HEK293T (cell line): ENCODE measurements at regions not wholly inside any gene's neighbourhood (a gene's known extent, or its start where the extent isn't known, plus 50 kb on each side); places are given as distances from the start of the nearest gene placed in this dataset.

ENCODE experiments used
- CTCF ChIA-PET: fragments of 350-600 bp; formaldehyde crosslinking; extraction: SDS; loops from one replicate; lab custom pipeline; 2021; ENCODE audit warnings: antibody characterized with exemption, inconsistent platforms; lab: Yijun Ruan, JAX
- POLR2A ChIA-PET: fragments of 350-600 bp; formaldehyde crosslinking; extraction: SDS; loops from one replicate; lab custom pipeline; 2020; ENCODE audit warnings: antibody characterized with exemption, inconsistent platforms; lab: Yijun Ruan, JAX
- DNase-seq: peaks from one replicate; pipeline ENCODE4 v3.0.0; 2012; ENCODE audit warnings: mixed read lengths; ENCODE audit errors: extremely low spot score
- ARNT ChIP-seq: fragments of 450-650 bp; IDR thresholded peaks from 2 replicates; pipeline ENCODE4 v1.6.1; 2017; ENCODE audit warnings: mild to moderate bottlenecking
- BHLHE40 ChIP-seq: fragments of 450-650 bp; IDR thresholded peaks from 2 replicates; pipeline ENCODE4 v1.6.1; 2016; ENCODE audit warnings: mild to moderate bottlenecking, moderate library complexity, borderline replicate concordance
- CTBP1 ChIP-seq: fragments of 450-650 bp; IDR thresholded peaks from 2 replicates; pipeline ENCODE4 v1.6.1; 2016; ENCODE audit warnings: borderline replicate concordance
- ELF4 ChIP-seq: fragments of 450-650 bp; IDR thresholded peaks from 2 replicates; pipeline ENCODE4 v1.6.1; 2017; ENCODE audit warnings: antibody characterized with exemption
- FOXA1 ChIP-seq: fragments of 450-650 bp; IDR thresholded peaks from 2 replicates; pipeline ENCODE4 v1.6.1; 2016; ENCODE audit warnings: mild to moderate bottlenecking
- FOXK2 ChIP-seq: fragments of 450-650 bp; IDR thresholded peaks from 2 replicates; pipeline ENCODE4 v1.6.1; 2016; ENCODE audit warnings: mild to moderate bottlenecking
- FOXM1 ChIP-seq: fragments of 450-650 bp; IDR thresholded peaks from 2 replicates; pipeline ENCODE4 v1.6.1; 2017; ENCODE audit warnings: mild to moderate bottlenecking, borderline replicate concordance
- HDGF ChIP-seq: fragments of 450-650 bp; IDR thresholded peaks from 2 replicates; pipeline ENCODE4 v1.6.1; 2017; ENCODE audit warnings: antibody characterized with exemption, borderline replicate concordance
- L3MBTL2 ChIP-seq: fragments of 450-650 bp; conservative IDR thresholded peaks from 2 replicates; pipeline ENCODE4 v1.6.1; 2016; ENCODE audit warnings: mild to moderate bottlenecking
- LEF1 ChIP-seq: fragments of 450-650 bp; IDR thresholded peaks from 2 replicates; pipeline ENCODE4 v1.6.1; 2017; ENCODE audit warnings: mild to moderate bottlenecking, borderline replicate concordance
- NFRKB ChIP-seq: fragments of 450-650 bp; IDR thresholded peaks from 2 replicates; pipeline ENCODE4 v1.6.1; 2016; ENCODE audit warnings: mild to moderate bottlenecking, moderate library complexity
- PKNOX1 ChIP-seq: fragments of 450-650 bp; IDR thresholded peaks from 2 replicates; pipeline ENCODE4 v1.6.1; 2016
- SP1 ChIP-seq: fragments of 450-650 bp; IDR thresholded peaks from 2 replicates; pipeline ENCODE4 v1.6.1; 2017
- SUZ12 ChIP-seq: fragments of 450-650 bp; IDR thresholded peaks from 2 replicates; pipeline ENCODE4 v1.6.1; 2016; ENCODE audit warnings: mild to moderate bottlenecking
- TARDBP ChIP-seq: fragments of 450-650 bp; IDR thresholded peaks from 2 replicates; pipeline ENCODE4 v1.6.1; 2016
- ZNF384 ChIP-seq: fragments of 450-650 bp; IDR thresholded peaks from 2 replicates; pipeline ENCODE4 v1.6.1; 2016

DNA sequence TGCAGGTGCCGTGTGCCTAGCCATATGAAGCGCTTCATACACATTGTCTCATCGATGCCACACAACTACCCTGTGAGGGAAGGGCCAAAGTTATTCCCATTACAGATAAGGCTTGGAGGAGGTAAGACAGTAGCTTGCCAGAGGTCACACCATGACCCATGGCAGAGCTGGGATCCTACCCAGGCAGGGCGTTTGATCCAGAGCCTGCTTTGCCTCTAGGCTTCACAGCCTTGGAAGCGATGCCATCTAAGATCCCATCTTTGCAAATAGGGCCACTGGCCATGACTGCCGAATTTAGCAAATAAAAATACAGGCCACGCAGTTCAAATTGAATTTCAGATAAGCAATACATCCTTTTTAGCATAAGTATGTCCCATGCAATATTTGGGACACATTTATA is 358.2 kb downstream of the BCOR start:
- DNase-seq: no peak
- ChIA-PET CTCF (no interaction called here), POLR2A (no interaction called here)
- TF ChIP-seq ZNF384 (no peak), FOXA1 (no peak), PKNOX1 (no peak), ARNT (no peak), CTBP1 (no peak), TARDBP (no peak), FOXK2 (no peak)

DNA sequence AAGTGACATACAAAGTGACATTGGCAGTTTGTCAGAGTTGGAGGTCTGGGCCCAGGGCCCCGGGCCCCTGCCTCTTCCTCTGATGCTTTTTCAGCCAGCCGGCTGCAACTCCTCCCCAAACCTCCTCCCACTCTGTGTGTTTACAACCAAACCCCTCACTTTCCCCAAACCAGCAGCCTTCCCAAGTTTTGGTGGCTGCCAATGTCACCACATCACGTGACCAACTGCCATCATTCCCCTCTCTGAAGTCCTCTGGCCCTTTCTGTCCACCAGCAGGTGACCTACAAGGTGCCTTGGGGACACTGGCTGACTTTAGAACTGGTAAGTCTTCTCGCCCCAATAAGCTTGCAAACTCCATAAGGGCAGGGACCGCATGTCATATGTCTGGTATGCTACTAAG is 357.7 kb downstream of the BCOR start:
- DNase-seq: no peak
- TF ChIP-seq SP1 (no peak), L3MBTL2 (no peak), HDGF (no peak), CTBP1 (no peak), FOXM1 (no peak), ZNF384 (no peak), FOXK2 (no peak), ARNT (no peak), SUZ12 (no peak), LEF1 (no peak), PKNOX1 (no peak)
- POLR2A ChIA-PET: no interaction called here
- CTCF ChIA-PET: interaction anchor here (2.7 kb wide), 1 partner anchor 9 kb away, joined by 9 read pairs; no protein-coding TSS in a partner anchor

GRCh38 chrX:39741904-39742303 is 355.9 kb downstream of the BCOR start:
- ChIA-PET POLR2A (no interaction called here), CTCF (interaction anchor here (2.7 kb wide), 1 partner anchor 11 kb away, joined by 9 read pairs; no protein-coding TSS in a partner anchor)
- TF ChIP-seq ELF4: no peak
- TF ChIP-seq FOXM1: no peak
- TF ChIP-seq HDGF: no peak
- TF ChIP-seq FOXK2: no peak
- TF ChIP-seq FOXA1: no peak
- TF ChIP-seq LEF1: no peak
- no peak for TF ChIP-seq TARDBP
- no peak for TF ChIP-seq ARNT
- no peak for TF ChIP-seq NFRKB
- TF ChIP-seq SP1: no peak
- TF ChIP-seq ZNF384: no peak
- no peak for TF ChIP-seq BHLHE40
- no peak for TF ChIP-seq PKNOX1
- no peak for TF ChIP-seq SUZ12
- no peak for TF ChIP-seq CTBP1
- no peak for DNase-seq

DNA sequence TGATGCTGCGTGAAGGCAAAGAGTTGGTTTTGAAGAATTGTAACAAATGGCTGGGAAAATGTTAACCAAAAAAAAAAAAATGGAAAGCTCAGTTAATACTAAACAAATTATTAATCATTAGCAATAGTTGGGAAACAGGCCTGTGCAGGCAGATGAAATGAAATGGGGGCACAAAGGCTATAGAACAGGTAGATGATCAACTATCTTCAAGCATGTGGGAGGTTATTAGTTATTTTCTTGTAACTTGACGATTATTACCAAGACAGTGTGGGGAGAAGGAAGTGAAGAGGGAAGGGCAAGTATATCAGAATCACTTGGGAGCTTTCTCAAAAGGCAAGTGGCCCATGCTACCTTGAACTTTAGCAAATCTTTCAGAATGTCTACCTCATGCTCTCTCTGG is 351.9 kb downstream of the BCOR start:
- POLR2A ChIA-PET: no interaction called here
- TF ChIP-seq BHLHE40: no peak
- no peak for TF ChIP-seq PKNOX1
- TF ChIP-seq ELF4: no peak
- TF ChIP-seq NFRKB: no peak
- no peak for TF ChIP-seq TARDBP
- no peak for DNase-seq
- CTCF ChIA-PET: no interaction called here

DNA sequence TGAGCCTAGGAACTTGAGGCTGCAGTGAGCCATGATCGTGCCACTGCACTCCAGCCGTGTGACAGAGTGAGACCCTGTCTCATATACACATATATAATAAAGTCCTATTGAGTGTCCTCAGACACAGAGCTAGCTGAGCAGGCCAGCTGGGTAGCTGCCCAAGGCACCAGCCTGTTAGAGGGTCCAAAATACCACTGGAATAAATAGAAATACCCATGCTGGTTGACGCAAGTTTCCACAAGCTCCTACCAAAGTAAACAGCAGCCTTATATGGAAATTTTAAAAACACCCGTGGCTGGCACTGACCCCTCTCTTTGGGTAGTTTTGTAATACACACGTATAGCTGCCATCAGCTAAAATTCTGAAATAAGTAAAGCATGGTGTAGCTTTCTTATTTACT is 348.6 kb downstream of the BCOR start:
- TF ChIP-seq SP1 (no peak), TARDBP (no peak), L3MBTL2 (no peak), ARNT (no peak), FOXA1 (no peak), LEF1 (no peak), NFRKB (no peak), BHLHE40 (no peak), FOXK2 (no peak), CTBP1 (no peak), ZNF384 (no peak), ELF4 (no peak), SUZ12 (no peak), PKNOX1 (no peak), FOXM1 (no peak), HDGF (no peak)
- ChIA-PET CTCF (interaction anchor here (0.6 to 0.7 kb wide), 2 partner anchors 391 to 532 kb away, joined by 3 read pairs; no protein-coding TSS in a partner anchor), POLR2A (no interaction called here)
- no peak for DNase-seq

GRCh38 chrX:39749728-39750127 is 348.0 kb downstream of the BCOR start:
- POLR2A ChIA-PET: no interaction called here
- CTCF ChIA-PET: interaction anchor here (0.6 to 0.9 kb wide), 2 partner anchors 391 to 600 kb away, joined by 3 to 4 read pairs; no protein-coding TSS in a partner anchor
- no peak for DNase-seq
- TF ChIP-seq TARDBP (no peak), L3MBTL2 (0 out of 2 replicates have a peak, but pooled peaks have one; percentile 16)
